Brain microvascular endothelial cell (primary cell): ENCODE measurements at regions not wholly inside any gene's neighbourhood (a gene's known extent, or its start where the extent isn't known, plus 50 kb on each side); places are given as distances from the start of the nearest gene placed in this dataset.

Experiments used
- DNase-seq: peaks from one replicate; pipeline ENCODE4 v3.0.0-alpha.2; 2020
- H3K27ac ChIP-seq: fragments of 250-450 bp; sonication (Bioruptor Pico); 2 replicates; pipeline ENCODE4 v1.5.1; 2020; ENCODE audit warnings: mild to moderate bottlenecking, moderate library complexity
- H3K27me3 ChIP-seq: fragments of 250-450 bp; sonication (Bioruptor Pico); replicated peaks from 2 replicates; pipeline ENCODE4 v1.5.1; 2020; ENCODE audit warnings: mild to moderate bottlenecking
- H3K36me3 ChIP-seq: fragments of 250-450 bp; sonication (Bioruptor Pico); replicated peaks from 2 replicates; pipeline ENCODE4 v1.5.1; 2020; ENCODE audit warnings: mild to moderate bottlenecking
- H3K4me3 ChIP-seq: 2 replicates; pipeline ENCODE4 v1.5.1; 2011; ENCODE audit warnings: low read depth, mild to moderate bottlenecking, control low read depth, low read length, moderate library complexity
- in situ Hi-C: cut with HindIII; loops from 2 replicates; pipeline ENCODE4 v1.10.0; 2017; ENCODE audit warnings: low sequenced_read_pairs, low pct_ligation_motif_present
- TF ChIP-seq, protein P1 (sequence below): IDR thresholded peaks from 2 replicates; pipeline ENCODE4 v1.5.1; 2011; ENCODE audit warnings: low read depth, mild to moderate bottlenecking, moderate library complexity, low read length, control low read depth, inconsistent platforms; ENCODE audit errors: missing control alignments

DNA sequence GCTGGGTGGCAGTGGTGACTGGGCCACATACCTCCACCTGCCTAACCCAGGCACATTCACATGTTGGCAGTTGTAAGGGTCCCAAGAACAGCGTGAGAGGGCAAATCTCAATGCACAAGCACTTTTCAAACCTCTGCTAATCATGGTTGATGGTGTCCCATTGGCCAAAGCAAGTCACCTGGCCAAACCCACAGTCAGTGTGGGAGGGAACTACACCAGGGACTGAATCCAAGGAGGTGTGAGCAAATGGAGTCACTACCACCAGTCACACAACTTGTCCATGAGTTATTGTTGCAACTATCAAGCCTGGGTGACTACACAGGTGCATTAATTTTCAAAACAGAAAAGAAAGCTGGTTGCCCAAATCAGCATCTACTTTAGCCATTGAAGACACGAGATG, 260.1 kb downstream of the BCOR start:
- in situ Hi-C loops, result no loop called here
- Histone ChIP-seq H3K27me3 (no peaks in the 10 kb centered on the region), H3K4me3 (no peak overlapping the region), H3K27ac (no peak overlapping the region), H3K36me3 (no peaks in the 10 kb centered on the region)
- no peak for DNase-seq
- TF ChIP-seq, protein P1, sequence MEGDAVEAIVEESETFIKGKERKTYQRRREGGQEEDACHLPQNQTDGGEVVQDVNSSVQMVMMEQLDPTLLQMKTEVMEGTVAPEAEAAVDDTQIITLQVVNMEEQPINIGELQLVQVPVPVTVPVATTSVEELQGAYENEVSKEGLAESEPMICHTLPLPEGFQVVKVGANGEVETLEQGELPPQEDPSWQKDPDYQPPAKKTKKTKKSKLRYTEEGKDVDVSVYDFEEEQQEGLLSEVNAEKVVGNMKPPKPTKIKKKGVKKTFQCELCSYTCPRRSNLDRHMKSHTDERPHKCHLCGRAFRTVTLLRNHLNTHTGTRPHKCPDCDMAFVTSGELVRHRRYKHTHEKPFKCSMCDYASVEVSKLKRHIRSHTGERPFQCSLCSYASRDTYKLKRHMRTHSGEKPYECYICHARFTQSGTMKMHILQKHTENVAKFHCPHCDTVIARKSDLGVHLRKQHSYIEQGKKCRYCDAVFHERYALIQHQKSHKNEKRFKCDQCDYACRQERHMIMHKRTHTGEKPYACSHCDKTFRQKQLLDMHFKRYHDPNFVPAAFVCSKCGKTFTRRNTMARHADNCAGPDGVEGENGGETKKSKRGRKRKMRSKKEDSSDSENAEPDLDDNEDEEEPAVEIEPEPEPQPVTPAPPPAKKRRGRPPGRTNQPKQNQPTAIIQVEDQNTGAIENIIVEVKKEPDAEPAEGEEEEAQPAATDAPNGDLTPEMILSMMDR, result no peak

DNA sequence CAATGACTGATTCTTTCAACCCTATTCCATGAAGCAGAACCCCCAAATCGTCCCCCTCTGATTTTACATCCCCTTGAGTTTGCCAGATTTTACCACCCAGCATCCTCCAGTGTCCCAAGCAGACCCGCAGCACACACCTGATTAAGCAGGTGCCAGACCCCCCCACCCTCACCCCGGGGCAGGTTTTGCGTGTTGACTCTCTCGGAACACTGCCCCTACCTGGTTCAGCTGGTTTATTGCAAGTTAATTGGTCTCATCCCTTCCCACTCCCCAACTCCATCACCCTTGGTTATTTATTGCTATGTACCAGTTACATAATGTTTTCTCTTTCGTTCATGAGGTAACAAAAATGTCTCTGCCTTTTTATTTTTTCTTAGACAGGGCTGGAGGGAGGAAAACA, 258.4 kb downstream of the BCOR start:
- Histone ChIP-seq H3K27ac (no peak overlapping the region), H3K36me3 (no peaks in the 10 kb centered on the region), H3K4me3 (no peak overlapping the region), H3K27me3 (no peaks in the 10 kb centered on the region)
- in situ Hi-C loops, result no loop called here
- TF ChIP-seq, protein P1, result peak; percentile 15
- no peak for DNase-seq

DNA sequence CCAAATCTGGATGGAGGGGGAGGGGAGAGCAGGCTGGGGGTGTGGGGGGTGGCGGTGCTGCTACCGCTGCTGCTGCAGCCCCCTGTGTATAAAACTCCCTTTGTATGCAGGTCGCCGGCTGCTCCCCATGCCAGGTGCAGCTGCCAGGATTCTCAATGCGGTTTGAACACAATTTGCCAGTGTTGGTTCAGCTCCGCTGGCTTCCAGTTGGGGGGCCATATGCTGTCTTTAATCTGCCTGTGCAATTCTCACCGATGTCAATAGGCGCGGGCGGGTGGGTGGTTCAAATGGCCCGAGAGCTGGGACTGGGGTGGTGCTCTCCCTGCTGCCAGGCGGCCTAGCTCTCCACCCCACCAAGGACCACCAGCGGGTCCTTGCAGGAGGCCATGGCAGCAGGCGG, 257.6 kb downstream of the BCOR start:
- H3K27me3 ChIP-seq, result no peaks in the 10 kb centered on the region
- TF ChIP-seq, protein P1, result no peak
- DNase-seq, result no peak
- in situ Hi-C loops, result no loop called here
- no peak overlapping the region for H3K27ac ChIP-seq
- no peaks in the 10 kb centered on the region for H3K36me3 ChIP-seq
- no peak overlapping the region for H3K4me3 ChIP-seq

DNA sequence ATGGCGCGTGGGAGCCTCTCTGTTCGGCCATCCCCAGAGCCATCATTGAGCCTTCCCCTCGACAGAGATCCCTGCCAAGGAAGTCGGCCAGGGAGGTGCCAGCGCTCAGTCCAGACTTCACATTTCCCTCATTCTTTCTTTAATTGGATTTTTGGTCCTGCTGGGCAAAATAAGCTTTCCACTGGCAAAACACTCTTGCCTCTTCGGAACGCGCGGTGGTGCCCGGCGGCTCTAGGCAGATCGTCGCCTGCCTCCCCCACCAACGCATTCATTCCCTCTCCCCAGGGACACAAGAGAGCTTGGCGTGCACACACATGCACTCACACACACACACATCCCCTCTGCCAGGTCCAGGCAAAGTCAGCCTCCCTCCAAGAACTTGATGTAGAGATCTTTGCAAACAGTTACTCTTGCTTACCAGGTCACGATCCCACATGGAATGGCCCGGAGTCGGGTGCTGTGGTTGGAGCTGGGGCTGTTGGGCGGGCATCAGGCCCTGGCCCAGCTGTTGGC, 257.1 kb downstream of the BCOR start:
- no peaks in the 10 kb centered on the region for H3K36me3 ChIP-seq
- no peaks in the 10 kb centered on the region for H3K27me3 ChIP-seq
- DNase-seq, result no peak
- TF ChIP-seq, protein P1, result no peak
- in situ Hi-C loops, result no loop called here
- no peak overlapping the region for H3K27ac ChIP-seq
- H3K4me3 ChIP-seq, result no peak overlapping the region

DNA sequence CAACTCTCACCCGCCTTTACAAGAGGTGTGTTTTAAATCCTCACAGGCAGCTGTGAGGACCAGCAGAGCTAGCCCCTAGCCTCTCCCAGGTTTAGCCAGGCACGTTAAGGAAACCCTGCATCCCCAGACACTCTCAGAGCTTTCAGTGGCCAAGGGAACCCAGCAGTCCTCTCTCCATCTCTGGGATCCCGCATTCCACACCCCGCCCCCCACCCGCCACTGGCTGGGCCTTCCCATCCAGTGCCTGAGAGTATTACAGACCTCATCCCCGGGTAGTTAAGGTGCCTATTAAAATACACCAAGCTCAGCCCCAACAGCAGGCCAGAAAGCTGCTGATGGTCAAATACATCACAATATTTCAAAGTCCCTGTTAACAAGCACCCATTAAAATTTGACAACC, 256.2 kb downstream of the BCOR start:
- no peak for DNase-seq
- H3K27me3 ChIP-seq, result no peaks in the 10 kb centered on the region
- in situ Hi-C loops, result no loop called here
- H3K36me3 ChIP-seq, result no peaks in the 10 kb centered on the region
- TF ChIP-seq, protein P1, result no peak
- no peak overlapping the region for H3K27ac ChIP-seq
- H3K4me3 ChIP-seq, result no peak overlapping the region

DNA sequence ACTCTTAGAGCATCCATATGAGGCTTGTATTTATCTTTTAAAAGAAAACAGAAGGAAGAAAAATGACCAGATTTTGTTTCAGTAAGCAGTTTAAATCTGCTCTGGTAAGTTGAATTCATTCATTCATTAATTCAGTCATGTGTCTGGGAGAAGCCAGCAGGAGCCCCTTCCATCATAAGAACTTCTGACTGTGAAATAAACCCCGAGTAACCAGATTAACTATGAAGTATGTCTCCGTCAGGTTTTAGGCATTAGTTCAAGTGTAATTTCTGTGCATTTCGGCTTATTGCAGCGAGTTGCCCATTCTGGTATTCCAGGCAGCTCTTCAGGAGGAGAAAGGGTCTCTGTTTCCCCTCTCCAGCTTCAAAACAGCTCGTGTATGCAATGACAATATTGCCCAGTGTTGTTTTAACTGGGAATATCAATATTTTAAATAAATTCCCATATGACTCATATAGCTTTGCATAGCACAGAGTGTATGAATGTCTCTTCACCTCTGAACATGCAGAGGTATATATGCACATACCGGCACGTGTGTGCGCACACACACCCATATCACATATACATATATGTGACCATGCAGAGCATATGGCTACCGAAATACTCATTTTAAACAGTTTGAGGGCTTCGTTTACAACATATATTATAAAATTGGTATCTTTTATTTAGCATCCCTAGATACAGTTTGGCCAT, 255.3 kb downstream of the BCOR start:
- no peaks in the 10 kb centered on the region for H3K27me3 ChIP-seq
- no peak overlapping the region for H3K4me3 ChIP-seq

More for the DNA sequence above, 255.3 kb downstream of the BCOR start:
- TF ChIP-seq, protein P1, result no peak
- Histone ChIP-seq H3K36me3 (no peaks in the 10 kb centered on the region), H3K27ac (no peak overlapping the region)
- in situ Hi-C loops, result no loop called here
- no peak for DNase-seq
